HS-27A (cell line): ENCODE measurements at regions not wholly inside any gene's neighbourhood (a gene's known extent, or its start where the extent isn't known, plus 50 kb on each side); places are given as distances from the start of the nearest gene placed in this dataset.

Source experiments
- DNase-seq: peaks from one replicate; pipeline ENCODE4 v3.0.0-alpha.2; 2012; ENCODE audit warnings: low read depth, missing footprints

GRCh38 chr6:130314271-130314670 lies 51.5 kb upstream of the TMEM200A start:
- DNase-seq, result no peak

- DNase-seq, result no peak
These were observed 52.6 kb upstream of the TMEM200A start for GRCh38 chr6:130313206-130313605.

GRCh38 chr6:130309028-130309427 lies 56.8 kb upstream of the TMEM200A start:
- no peak for DNase-seq

- no peak for DNase-seq
These were observed 58.0 kb upstream of the TMEM200A start for GRCh38 chr6:130307752-130308361.

GRCh38 chr6:130306377-130306776 lies 59.4 kb upstream of the TMEM200A start:
- no peak for DNase-seq

GRCh38 chr6:130303431-130303830 lies 62.4 kb upstream of the TMEM200A start:
- no peak for DNase-seq

GRCh38 chr6:130298258-130298657 lies 67.6 kb upstream of the TMEM200A start:
- no peak for DNase-seq

- no peak for DNase-seq
These were observed 69.0 kb upstream of the TMEM200A start for GRCh38 chr6:130296854-130297253.

- DNase-seq, result peak; percentile 52
These were observed 71.0 kb upstream of the SAMD3 start for GRCh38 chr6:130293800-130294199.

GRCh38 chr6:130288065-130288464 lies 65.3 kb upstream of the SAMD3 start:
- no peak for DNase-seq

- DNase-seq, result no peak
These were observed 59.7 kb upstream of the SAMD3 start for GRCh38 chr6:130282234-130282995.

GRCh38 chr6:130276507-130276906 lies 53.8 kb upstream of the SAMD3 start:
- DNase-seq, result no peak

- DNase-seq, result no peak
These were observed 51.3 kb upstream of the SAMD3 start for GRCh38 chr6:130274007-130274406.
